PC-9 (cell line): ENCODE measurements at regions not wholly inside any gene's neighbourhood (a gene's known extent, or its start where the extent isn't known, plus 50 kb on each side); places are given as distances from the start of the nearest gene placed in this dataset.

Experiments
- EZH2 ChIP-seq: fragments of 200-600 bp; sonication (generic); IDR thresholded peaks from 2 replicates; pipeline ENCODE4 v1.8.0; 2017; ENCODE audit warnings: antibody characterized with exemption, low read depth
- TF ChIP-seq, protein P1 (sequence below): fragments of 200-600 bp; sonication (generic); conservative IDR thresholded peaks from 2 replicates; pipeline ENCODE4 v1.6.1; 2017; ENCODE audit warnings: mixed run types, antibody characterized with exemption, mild to moderate bottlenecking, moderate library complexity

DNA sequence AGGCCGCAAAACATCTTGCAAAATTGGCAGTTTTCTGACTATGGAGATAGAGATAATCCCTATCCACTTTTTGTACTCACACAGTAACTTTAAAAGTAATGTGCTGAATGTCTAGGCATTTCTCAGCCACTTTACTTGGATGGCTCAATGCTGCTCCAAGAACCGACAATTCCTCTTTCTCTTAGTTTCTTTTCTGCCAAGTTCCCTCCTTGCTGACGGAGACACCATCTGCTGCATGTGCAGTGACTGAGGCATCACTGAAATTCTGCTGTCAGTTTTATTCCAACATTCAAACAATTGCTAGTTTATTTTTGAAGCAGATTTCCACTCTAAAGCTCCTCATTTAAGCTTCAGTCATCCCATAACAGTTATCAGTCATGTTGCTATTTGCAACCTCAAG lies 116.0 kb upstream of the RBMS3 start:
- TF ChIP-seq, protein P1, sequence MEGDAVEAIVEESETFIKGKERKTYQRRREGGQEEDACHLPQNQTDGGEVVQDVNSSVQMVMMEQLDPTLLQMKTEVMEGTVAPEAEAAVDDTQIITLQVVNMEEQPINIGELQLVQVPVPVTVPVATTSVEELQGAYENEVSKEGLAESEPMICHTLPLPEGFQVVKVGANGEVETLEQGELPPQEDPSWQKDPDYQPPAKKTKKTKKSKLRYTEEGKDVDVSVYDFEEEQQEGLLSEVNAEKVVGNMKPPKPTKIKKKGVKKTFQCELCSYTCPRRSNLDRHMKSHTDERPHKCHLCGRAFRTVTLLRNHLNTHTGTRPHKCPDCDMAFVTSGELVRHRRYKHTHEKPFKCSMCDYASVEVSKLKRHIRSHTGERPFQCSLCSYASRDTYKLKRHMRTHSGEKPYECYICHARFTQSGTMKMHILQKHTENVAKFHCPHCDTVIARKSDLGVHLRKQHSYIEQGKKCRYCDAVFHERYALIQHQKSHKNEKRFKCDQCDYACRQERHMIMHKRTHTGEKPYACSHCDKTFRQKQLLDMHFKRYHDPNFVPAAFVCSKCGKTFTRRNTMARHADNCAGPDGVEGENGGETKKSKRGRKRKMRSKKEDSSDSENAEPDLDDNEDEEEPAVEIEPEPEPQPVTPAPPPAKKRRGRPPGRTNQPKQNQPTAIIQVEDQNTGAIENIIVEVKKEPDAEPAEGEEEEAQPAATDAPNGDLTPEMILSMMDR = no peak
- TF ChIP-seq EZH2 = no peak
